Tibial artery (tissue), 4 donors: ENCODE measurements at regions not wholly inside any gene's neighbourhood (a gene's known extent, or its start where the extent isn't known, plus 50 kb on each side); places are given as distances from the start of the nearest gene placed in this dataset.

Source experiments
- DNase-seq, 2 donors: peaks; one replicate each; pipeline ENCODE4 v3.0.0-alpha.2; 2019
- H3K27ac ChIP-seq, 2 donors: fragments of 200-600 bp; sonication (generic) in 1 of 2; 1 replicate in 1 of 2; 2 replicates in 1 of 2; pipeline ENCODE4 v1.5.1; 2018 to 2019; ENCODE audit warnings: mild to moderate bottlenecking in 1 of 2
- H3K27me3 ChIP-seq, 2 donors: fragments of 200-600 bp; sonication (generic) in 1 of 2; one replicate each; pipeline versions ENCODE4 v1.5.1 to v1.6.0; 2016 to 2019
- H3K36me3 ChIP-seq, 3 donors: fragments of 200-600 bp; sonication (generic) in 2 of 3; one replicate each; pipeline ENCODE4 v1.5.1; 2016 to 2019; ENCODE audit warnings: mild to moderate bottlenecking in 2 of 3
- H3K4me1 ChIP-seq, 4 donors: fragments of 200-600 bp; sonication (generic) in 2 of 4; 1 replicate in 3 of 4; 2 replicates in 1 of 4; pipeline ENCODE4 v1.5.1; 2016 to 2019
- H3K4me3 ChIP-seq, 2 donors: fragments of 200-600 bp; sonication (generic) in 1 of 2; 1 replicate in 1 of 2; 2 replicates in 1 of 2; pipeline ENCODE4 v1.5.1; 2018 to 2019; ENCODE audit warnings: mild to moderate bottlenecking in 2 of 2
- H3K9me3 ChIP-seq, 3 donors: fragments of 200-600 bp; sonication (generic) in 1 of 3; one replicate each; pipeline ENCODE4 v1.5.1; 2016 to 2019
- CTCF ChIP-seq, 2 experiments: fragments of 200-600 bp in 1 of 2; fragments of 450-650 bp in 1 of 2; IDR thresholded peaks; one replicate each; pipeline ENCODE4 v1.5.1; 2017 to 2019; ENCODE audit warnings: antibody characterized with exemption in 2 of 2, mild to moderate bottlenecking in 1 of 2, moderate library complexity in 1 of 2
- intact Hi-C: fragments of 100-400 bp; cut with DNase I; formaldehyde crosslinking; loops from one replicate; pipeline ENCODE4 v1.15.0; 2023; ENCODE audit warnings: low total_unique reads

DNA sequence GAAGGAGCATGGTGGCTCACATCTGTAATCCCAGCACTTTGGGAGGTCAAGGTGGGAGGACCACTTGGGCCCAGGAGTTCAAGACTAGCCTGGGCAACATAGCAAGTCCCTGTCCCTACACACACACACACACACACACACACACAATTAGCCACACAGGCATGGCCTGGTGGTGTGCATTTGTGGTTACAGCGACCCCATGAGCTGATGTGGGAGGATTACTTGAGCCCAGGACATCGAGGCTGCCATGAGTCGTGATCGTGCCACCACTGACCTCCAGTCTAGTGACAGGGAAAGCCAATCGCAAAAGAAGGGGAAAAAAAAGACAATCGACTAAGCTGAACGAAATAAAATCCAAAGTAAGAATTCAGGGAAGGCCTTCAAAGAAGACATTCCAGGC lies 67.9 kb downstream of the TBX3 start:
- no peak for TF ChIP-seq CTCF (IDR thresholded peaks at IDR 0.05)
- DNase-seq = no peak
- intact Hi-C loops = no loop called here
- H3K4me3 ChIP-seq = no peak overlapping the region
- H3K27ac ChIP-seq = no peak overlapping the region
- no peaks in the 10 kb centered on the region for H3K36me3 ChIP-seq
- no peaks in the 10 kb centered on the region for H3K9me3 ChIP-seq
- H3K4me1 ChIP-seq = no peaks in the 10 kb centered on the region
- H3K27me3 ChIP-seq = peaks cover 0 to 4% of the 10 kb centered on the region in 2 donors

GRCh38 chr12:114614040-114614439 lies 69.9 kb downstream of the TBX3 start:
- no peak overlapping the region for H3K27ac ChIP-seq
- H3K4me1 ChIP-seq = no peaks in the 10 kb centered on the region
- no peaks in the 10 kb centered on the region for H3K9me3 ChIP-seq
- H3K4me3 ChIP-seq = no peak overlapping the region
- no peaks in the 10 kb centered on the region for H3K36me3 ChIP-seq
- no peak for TF ChIP-seq CTCF (IDR thresholded peaks at IDR 0.05)
- DNase-seq = no peak
- intact Hi-C loops = no loop called here
- peaks cover 0 to 4% of the 10 kb centered on the region in 2 donors for H3K27me3 ChIP-seq

- intact Hi-C loops = no loop called here
- Histone ChIP-seq H3K36me3 (no peaks in the 10 kb centered on the region), H3K4me1 (no peaks in the 10 kb centered on the region), H3K27me3 (peaks cover 0 to 4% of the 10 kb centered on the region in 2 donors), H3K9me3 (no peaks in the 10 kb centered on the region), H3K27ac (no peak overlapping the region), H3K4me3 (no peak overlapping the region)
- no peak for TF ChIP-seq CTCF (IDR thresholded peaks at IDR 0.05)
- no peak for DNase-seq
Measured at GRCh38 chr12:114612062-114612461, 71.9 kb downstream of the TBX3 start.

DNA sequence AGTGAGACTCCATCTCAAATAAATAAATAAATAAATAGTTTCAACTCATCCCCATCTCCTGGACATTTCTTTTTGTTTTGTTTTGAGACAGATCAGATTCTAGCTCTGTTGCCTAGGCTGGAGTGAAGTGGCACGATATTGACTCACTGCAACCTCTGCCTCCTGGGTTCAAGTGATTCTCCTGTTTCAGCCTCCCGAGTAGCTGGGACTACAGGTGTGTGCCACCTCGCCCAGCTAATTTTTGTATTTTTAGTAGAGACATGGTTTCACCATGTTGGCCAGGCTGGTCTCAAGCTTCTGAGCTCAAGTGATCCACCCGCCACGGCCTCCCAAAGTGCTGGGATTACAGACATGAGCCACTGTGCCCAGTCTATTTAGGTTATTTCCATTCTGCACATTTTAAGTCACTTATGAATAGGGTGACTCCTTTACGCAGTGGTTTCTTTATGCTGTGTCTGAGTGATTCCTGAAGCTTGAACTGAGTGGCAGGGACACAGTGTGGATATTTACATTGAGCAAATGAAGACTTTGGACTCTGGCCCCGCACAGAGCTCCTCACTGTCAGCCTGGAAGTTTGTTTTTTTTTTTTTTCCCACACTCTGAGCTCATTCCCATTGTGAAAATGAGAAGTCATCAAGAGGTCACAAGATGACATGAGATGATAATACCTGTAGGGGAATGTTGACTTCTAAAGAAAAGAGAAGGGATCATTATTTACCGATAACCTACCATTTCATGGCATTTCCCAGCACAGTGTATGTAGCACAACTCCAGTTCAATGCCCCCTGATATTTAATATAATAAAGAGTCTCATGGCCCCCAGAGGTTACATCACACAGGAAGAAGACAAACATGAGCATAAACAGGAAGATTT lies 72.6 kb downstream of the TBX3 start:
- Histone ChIP-seq H3K27me3 (peaks cover 0 to 4% of the 10 kb centered on the region in 2 donors), H3K36me3 (no peaks in the 10 kb centered on the region), H3K27ac (no peak overlapping the region), H3K4me1 (no peaks in the 10 kb centered on the region), H3K4me3 (no peak overlapping the region), H3K9me3 (no peaks in the 10 kb centered on the region)
- no peak for DNase-seq
- intact Hi-C loops = no loop called here
- TF ChIP-seq CTCF (IDR thresholded peaks at IDR 0.05) = no peak

- Histone ChIP-seq H3K4me3 (no peak overlapping the region), H3K4me1 (no peaks in the 10 kb centered on the region), H3K36me3 (no peaks in the 10 kb centered on the region), H3K27ac (no peak overlapping the region), H3K9me3 (no peaks in the 10 kb centered on the region), H3K27me3 (peaks cover 0 to 9% of the 10 kb centered on the region in 2 donors)
- no peak for TF ChIP-seq CTCF (IDR thresholded peaks at IDR 0.05)
- no peak for DNase-seq
- intact Hi-C loops = no loop called here
Measured at GRCh38 chr12:114608509-114608908, 75.5 kb downstream of the TBX3 start.
